LNCAP (cell line): ENCODE measurements at regions not wholly inside any gene's neighbourhood (a gene's known extent, or its start where the extent isn't known, plus 50 kb on each side); places are given as distances from the start of the nearest gene placed in this dataset.

Source experiments
- CTCF ChIP-seq: fragments of 450-650 bp; IDR thresholded peaks from 2 replicates; pipeline ENCODE4 v1.5.1; 2017; ENCODE audit warnings: mild to moderate bottlenecking

GRCh38 chr12:30286345-30286926 lies 409.2 kb downstream of the IPO8 start:
- TF ChIP-seq CTCF, result peak; percentile 78

- TF ChIP-seq CTCF, result no peak
Observed at GRCh38 chr12:30278401-30278800, 417.3 kb downstream of the IPO8 start.

- TF ChIP-seq CTCF, result no peak
Observed at GRCh38 chr12:30269496-30269895, 426.2 kb downstream of the IPO8 start.

GRCh38 chr12:30268041-30268440 lies 427.6 kb downstream of the IPO8 start:
- no peak for TF ChIP-seq CTCF

- no peak for TF ChIP-seq CTCF
Observed at GRCh38 chr12:30263434-30263833, 432.2 kb downstream of the IPO8 start.

- no peak for TF ChIP-seq CTCF
Observed at GRCh38 chr12:30257618-30258017, 438.1 kb downstream of the IPO8 start.

- no peak for TF ChIP-seq CTCF
Observed at GRCh38 chr12:30251546-30251945, 444.1 kb downstream of the IPO8 start.

GRCh38 chr12:30243426-30243825 lies 452.2 kb downstream of the IPO8 start:
- TF ChIP-seq CTCF, result no peak
